HCT116 (cell line): ENCODE measurements at regions not wholly inside any gene's neighbourhood (a gene's known extent, or its start where the extent isn't known, plus 50 kb on each side); places are given as distances from the start of the nearest gene placed in this dataset.

Source experiments
- ATAC-seq: fragments of 200-7000 bp; cut with Tn5 transposase; 2 replicates; pipeline ENCODE4 v1.9.1; 2020; ENCODE audit warnings: mild to moderate bottlenecking, moderate library complexity
- BruUV-seq: library from RNA; stranded (reverse); fragments of 400-500 nt; replicated peaks from 2 replicates; lab custom pipeline; 2021; lab: Mats Ljungman, UMichigan
- CTCF ChIA-PET: fragments of 300-600 bp; sonication (Branson Sonifier 250); formaldehyde crosslinking; loops from one replicate; lab custom pipeline; 2021; ENCODE audit warnings: antibody characterized with exemption; lab: Charles Lee
- POLR2A ChIA-PET: fragments of 300-600, 350-600 bp; sonication (Branson Sonifier 250); formaldehyde crosslinking; loops from one replicate; lab custom pipeline; 2021; ENCODE audit warnings: antibody characterized with exemption; lab: Charles Lee
- RAD21 ChIA-PET, 2 experiments: fragments of 300-600 bp; sonication (Branson Sonifier 250); formaldehyde crosslinking; loops; one replicate each; lab custom pipeline; 2023; ENCODE audit warnings: low total read pairs in 2 of 2; ENCODE audit not compliant: uncharacterized antibody in 2 of 2, unreplicated experiment in 2 of 2, low non-redundant PET in 1 of 2; lab: Charles Lee
- DNase-seq: peaks from one replicate; pipeline ENCODE4 v3.0.0-alpha.2; 2010; ENCODE audit warnings: low read depth, low spot score
- H2AFZ ChIP-seq: fragments of 200-600 bp; shearing (Covaris generic), sonication (generic); 2 replicates; pipeline ENCODE4 v1.6.1; 2017; ENCODE audit warnings: low read depth, mixed run types, mixed read lengths, antibody characterized with exemption, low read length; ENCODE audit not compliant: poor library complexity, severe bottlenecking
- H3K27ac ChIP-seq: 2 replicates; pipeline ENCODE4 v1.5.1; 2012; ENCODE audit warnings: low read depth, low read length
- H3K27me3 ChIP-seq: fragments of 200-600 bp; sonication (generic); 2 replicates; pipeline ENCODE4 v1.6.1; 2016; ENCODE audit warnings: mixed run types, low read length, mixed read lengths; ENCODE audit not compliant: insufficient read depth
- H3K36me3 ChIP-seq, 2 experiments: fragments of 200-500 bp in 1 of 2; fragments of 200-600 bp in 1 of 2; sonication (Bioruptor generic) in 1 of 2; sonication (generic) in 1 of 2; 2 replicates each; pipeline versions ENCODE4 v1.5.1 to v1.6.1; 2014 to 2016; ENCODE audit warnings: low read length in 2 of 2, inconsistent platforms in 1 of 2, mixed read lengths in 1 of 2, mixed run types in 1 of 2; ENCODE audit not compliant: insufficient read depth in 2 of 2, control insufficient read depth in 1 of 2
- H3K4me1 ChIP-seq, 2 experiments: fragments of 200-600 bp in 1 of 2; sonication (generic) in 1 of 2; 2 replicates each; pipeline versions ENCODE4 v1.5.1 to v1.6.1; 2012 to 2017; ENCODE audit warnings: low read length in 2 of 2, inconsistent platforms in 1 of 2, mild to moderate bottlenecking in 1 of 2, mixed read lengths in 1 of 2, mixed run types in 1 of 2, moderate library complexity in 1 of 2; ENCODE audit not compliant: insufficient read depth in 2 of 2, control insufficient read depth in 1 of 2
- H3K4me2 ChIP-seq: fragments of 200-600 bp; sonication (generic); 2 replicates; pipeline ENCODE4 v1.6.1; 2017; ENCODE audit warnings: mixed run types, low read length, mixed read lengths
- H3K4me3 ChIP-seq, 2 experiments: fragments of 200-600 bp in 1 of 2; sonication (generic) in 1 of 2; replicated peaks in 1 of 2; 2 replicates each; pipeline ENCODE4 v1.5.1; 2011 to 2016; ENCODE audit warnings: low read length in 2 of 2, control low read depth in 1 of 2, low read depth in 1 of 2, mild to moderate bottlenecking in 1 of 2, mixed read lengths in 1 of 2, mixed run types in 1 of 2
- H3K79me2 ChIP-seq: fragments of 200-600 bp; sonication (generic); 2 replicates; pipeline ENCODE4 v1.6.1; 2017; ENCODE audit warnings: mild to moderate bottlenecking, mixed run types, low read length, moderate library complexity, mixed read lengths; ENCODE audit not compliant: insufficient read depth
- H3K9ac ChIP-seq: fragments of 200-600 bp; sonication (generic); 2 replicates; pipeline ENCODE4 v1.6.1; 2016; ENCODE audit warnings: low read length, mixed read lengths
- H3K9me2 ChIP-seq: fragments of 200-600 bp; sonication (generic), shearing (Covaris generic); 2 replicates; pipeline ENCODE4 v1.6.1; 2017; ENCODE audit warnings: mixed run types, mild to moderate bottlenecking, moderate library complexity; ENCODE audit not compliant: insufficient read depth
- H3K9me3 ChIP-seq, 2 experiments: fragments of 200-500 bp in 1 of 2; fragments of 200-600 bp in 1 of 2; sonication (Bioruptor generic) in 1 of 2; sonication (generic) in 1 of 2; 2 replicates each; pipeline ENCODE4 v1.6.1; 2014 to 2017; ENCODE audit warnings: low read length in 2 of 2, mixed read lengths in 2 of 2, inconsistent platforms in 1 of 2, low read depth in 1 of 2, mild to moderate bottlenecking in 1 of 2, mixed run types in 1 of 2, moderate library complexity in 1 of 2; ENCODE audit not compliant: control insufficient read depth in 1 of 2, insufficient read depth in 1 of 2
- H4K20me1 ChIP-seq: fragments of 200-600 bp; sonication (generic), shearing (Covaris generic); 2 replicates; pipeline ENCODE4 v1.6.1; 2017; ENCODE audit warnings: mixed run types, mild to moderate bottlenecking, moderate library complexity; ENCODE audit not compliant: insufficient read depth
- RAD21 ChIP-seq: IDR thresholded peaks from 2 replicates; pipeline ENCODE4 v1.6.1; 2012; ENCODE audit warnings: low read depth, mild to moderate bottlenecking
- SIN3A ChIP-seq: IDR thresholded peaks from 2 replicates; pipeline ENCODE4 v1.6.1; 2012; ENCODE audit warnings: low read depth
- intact Hi-C: fragments of 100-400 bp; cut with micrococcal nuclease; formaldehyde crosslinking; loops from 2 replicates; pipeline ENCODE4 v1.10.0; 2022
- TF ChIP-seq, protein P1 (sequence below): IDR thresholded peaks from 2 replicates; pipeline ENCODE4 v1.6.1; 2011; ENCODE audit warnings: mild to moderate bottlenecking, low read length, moderate library complexity; ENCODE audit not compliant: insufficient replicate concordance; ENCODE audit errors: extremely low read depth
- TF ChIP-seq, protein P2 (sequence below): IDR thresholded peaks from 2 replicates; pipeline ENCODE4 v1.6.1; 2012; ENCODE audit warnings: low read depth

DNA sequence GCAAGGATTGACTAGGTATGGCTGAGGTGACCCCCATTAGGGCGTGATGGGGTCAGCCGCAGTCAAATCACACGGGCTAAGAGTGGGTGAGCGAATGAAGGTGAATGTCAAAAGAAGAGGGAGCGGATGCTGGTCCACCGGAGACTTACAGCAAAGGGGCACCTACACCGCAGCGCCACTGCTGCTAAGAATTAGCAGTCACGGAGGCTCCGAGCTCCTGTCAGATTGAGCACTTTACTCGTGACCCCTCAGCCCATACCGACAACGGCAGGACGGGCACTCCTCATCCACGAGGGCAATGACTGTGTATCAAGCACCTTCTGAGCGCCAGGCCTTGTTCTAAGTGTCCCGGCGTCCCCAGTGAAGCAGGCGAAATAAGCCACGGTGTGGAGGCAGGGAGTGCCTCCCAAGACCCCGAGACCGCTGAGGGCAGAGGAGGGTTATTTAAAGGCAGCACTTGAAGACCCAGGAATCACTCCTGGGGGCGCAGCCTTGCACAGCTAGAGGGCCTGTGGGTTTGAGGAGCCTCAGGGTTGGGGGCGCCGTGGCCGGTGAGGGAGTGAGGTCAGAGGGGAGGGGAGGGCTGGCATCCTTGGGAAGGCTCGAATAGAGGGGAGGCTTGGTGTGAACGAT is 61.6 kb upstream of the GATA2 start:
- ChIA-PET RAD21 (no interaction called here), POLR2A (no interaction called here), CTCF (no interaction called here)
- Histone ChIP-seq H4K20me1 (no peaks in the 10 kb centered on the region), H3K4me3 (no peak overlapping the region), H3K4me1 (peaks cover 6 to 11% of the 10 kb centered on the region in 2 experiments), H3K9me2 (no peaks in the 10 kb centered on the region), H3K36me3 (no peaks in the 10 kb centered on the region), H3K27ac (no peak overlapping the region), H3K9me3 (no peaks in the 10 kb centered on the region), H3K4me2 (no peak overlapping the region), H3K79me2 (no peaks in the 10 kb centered on the region), H3K27me3 (no peaks in the 10 kb centered on the region), H3K9ac (no peak overlapping the region), H2AFZ (no peak overlapping the region)
- TF ChIP-seq RAD21: no peak
- TF ChIP-seq, protein P1, sequence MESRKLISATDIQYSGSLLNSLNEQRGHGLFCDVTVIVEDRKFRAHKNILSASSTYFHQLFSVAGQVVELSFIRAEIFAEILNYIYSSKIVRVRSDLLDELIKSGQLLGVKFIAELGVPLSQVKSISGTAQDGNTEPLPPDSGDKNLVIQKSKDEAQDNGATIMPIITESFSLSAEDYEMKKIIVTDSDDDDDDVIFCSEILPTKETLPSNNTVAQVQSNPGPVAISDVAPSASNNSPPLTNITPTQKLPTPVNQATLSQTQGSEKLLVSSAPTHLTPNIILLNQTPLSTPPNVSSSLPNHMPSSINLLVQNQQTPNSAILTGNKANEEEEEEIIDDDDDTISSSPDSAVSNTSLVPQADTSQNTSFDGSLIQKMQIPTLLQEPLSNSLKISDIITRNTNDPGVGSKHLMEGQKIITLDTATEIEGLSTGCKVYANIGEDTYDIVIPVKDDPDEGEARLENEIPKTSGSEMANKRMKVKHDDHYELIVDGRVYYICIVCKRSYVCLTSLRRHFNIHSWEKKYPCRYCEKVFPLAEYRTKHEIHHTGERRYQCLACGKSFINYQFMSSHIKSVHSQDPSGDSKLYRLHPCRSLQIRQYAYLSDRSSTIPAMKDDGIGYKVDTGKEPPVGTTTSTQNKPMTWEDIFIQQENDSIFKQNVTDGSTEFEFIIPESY: no peak
- TF ChIP-seq SIN3A: no peak
- TF ChIP-seq, protein P2, sequence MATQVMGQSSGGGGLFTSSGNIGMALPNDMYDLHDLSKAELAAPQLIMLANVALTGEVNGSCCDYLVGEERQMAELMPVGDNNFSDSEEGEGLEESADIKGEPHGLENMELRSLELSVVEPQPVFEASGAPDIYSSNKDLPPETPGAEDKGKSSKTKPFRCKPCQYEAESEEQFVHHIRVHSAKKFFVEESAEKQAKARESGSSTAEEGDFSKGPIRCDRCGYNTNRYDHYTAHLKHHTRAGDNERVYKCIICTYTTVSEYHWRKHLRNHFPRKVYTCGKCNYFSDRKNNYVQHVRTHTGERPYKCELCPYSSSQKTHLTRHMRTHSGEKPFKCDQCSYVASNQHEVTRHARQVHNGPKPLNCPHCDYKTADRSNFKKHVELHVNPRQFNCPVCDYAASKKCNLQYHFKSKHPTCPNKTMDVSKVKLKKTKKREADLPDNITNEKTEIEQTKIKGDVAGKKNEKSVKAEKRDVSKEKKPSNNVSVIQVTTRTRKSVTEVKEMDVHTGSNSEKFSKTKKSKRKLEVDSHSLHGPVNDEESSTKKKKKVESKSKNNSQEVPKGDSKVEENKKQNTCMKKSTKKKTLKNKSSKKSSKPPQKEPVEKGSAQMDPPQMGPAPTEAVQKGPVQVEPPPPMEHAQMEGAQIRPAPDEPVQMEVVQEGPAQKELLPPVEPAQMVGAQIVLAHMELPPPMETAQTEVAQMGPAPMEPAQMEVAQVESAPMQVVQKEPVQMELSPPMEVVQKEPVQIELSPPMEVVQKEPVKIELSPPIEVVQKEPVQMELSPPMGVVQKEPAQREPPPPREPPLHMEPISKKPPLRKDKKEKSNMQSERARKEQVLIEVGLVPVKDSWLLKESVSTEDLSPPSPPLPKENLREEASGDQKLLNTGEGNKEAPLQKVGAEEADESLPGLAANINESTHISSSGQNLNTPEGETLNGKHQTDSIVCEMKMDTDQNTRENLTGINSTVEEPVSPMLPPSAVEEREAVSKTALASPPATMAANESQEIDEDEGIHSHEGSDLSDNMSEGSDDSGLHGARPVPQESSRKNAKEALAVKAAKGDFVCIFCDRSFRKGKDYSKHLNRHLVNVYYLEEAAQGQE: no peak
- no peak for ATAC-seq
- DNase-seq: no peak
- intact Hi-C loops: no loop called here
- no TSS peak for BruUV-seq
